Keratinocyte (primary cell): ENCODE measurements at regions not wholly inside any gene's neighbourhood (a gene's known extent, or its start where the extent isn't known, plus 50 kb on each side); places are given as distances from the start of the nearest gene placed in this dataset.

Experiments
- DNase-seq: peaks from one replicate; pipeline ENCODE4 v3.0.0-alpha.2; 2011; ENCODE audit warnings: low read depth, missing footprints, low spot score
- FAIRE-seq: peaks from 2 replicates; lab custom pipeline; 2011; peaks lifted over from hg19 to GRCh38; lab: Jason Lieb, UNC
- H2AFZ ChIP-seq: 2 replicates; pipeline ENCODE4 v1.6.0; 2012; ENCODE audit warnings: low read length, control low read depth, inconsistent platforms; ENCODE audit not compliant: control insufficient read depth
- H3K27ac ChIP-seq: 2 replicates; pipeline ENCODE4 v1.5.1; 2011; ENCODE audit warnings: low read length; ENCODE audit not compliant: control insufficient read depth, insufficient read depth
- H3K27me3 ChIP-seq: 3 replicates; pipeline ENCODE4 v1.6.0; 2011; ENCODE audit warnings: low read length; ENCODE audit not compliant: control insufficient read depth, insufficient read depth; ENCODE audit errors: extremely low read depth
- H3K36me3 ChIP-seq, 2 experiments: 2 replicates in 1 of 2; 3 replicates in 1 of 2; pipeline ENCODE4 v1.5.1; 2011; ENCODE audit warnings: low read length in 2 of 2, mild to moderate bottlenecking in 1 of 2; ENCODE audit not compliant: control insufficient read depth in 2 of 2, insufficient read depth in 2 of 2; ENCODE audit errors: extremely low read depth in 1 of 2
- H3K4me1 ChIP-seq: 3 replicates; pipeline ENCODE4 v1.5.1; 2011; ENCODE audit warnings: low read length; ENCODE audit not compliant: control insufficient read depth, insufficient read depth; ENCODE audit errors: extremely low read depth
- H3K4me2 ChIP-seq: 3 replicates; pipeline ENCODE4 v1.6.0; 2011; ENCODE audit warnings: low read depth, low read length; ENCODE audit not compliant: control insufficient read depth, insufficient read depth; ENCODE audit errors: extremely low read depth
- H3K4me3 ChIP-seq, 3 experiments: fragments of 200-600 bp in 1 of 3; sonication (generic) in 1 of 3; 2 replicates in 2 of 3; 3 replicates in 1 of 3; pipeline ENCODE4 v1.5.1; 2011 to 2016; ENCODE audit warnings: low read length in 3 of 3, mild to moderate bottlenecking in 3 of 3, control low read depth in 2 of 3, inconsistent platforms in 1 of 3, low read depth in 1 of 3, mixed read lengths in 1 of 3, mixed run types in 1 of 3, moderate library complexity in 1 of 3; ENCODE audit not compliant: control insufficient read depth in 2 of 3, insufficient read depth in 2 of 3; ENCODE audit errors: extremely low read depth in 1 of 3
- H3K79me2 ChIP-seq: 2 replicates; pipeline ENCODE4 v1.6.0; 2012; ENCODE audit warnings: low read length; ENCODE audit not compliant: control insufficient read depth, insufficient read depth
- H3K9ac ChIP-seq: 3 replicates; pipeline ENCODE4 v1.6.0; 2011; ENCODE audit warnings: low read length; ENCODE audit not compliant: control insufficient read depth, insufficient read depth; ENCODE audit errors: extremely low read depth
- H3K9me1 ChIP-seq: 3 replicates; pipeline ENCODE4 v1.6.0; 2011; ENCODE audit warnings: low read length; ENCODE audit not compliant: control insufficient read depth, insufficient read depth; ENCODE audit errors: extremely low read depth
- H3K9me3 ChIP-seq: 2 replicates; pipeline ENCODE4 v1.5.1; 2012; ENCODE audit warnings: low read depth, low read length; ENCODE audit not compliant: control insufficient read depth
- H4K20me1 ChIP-seq: 3 replicates; pipeline ENCODE4 v1.6.0; 2011; ENCODE audit warnings: low read length; ENCODE audit not compliant: control insufficient read depth, insufficient read depth; ENCODE audit errors: extremely low read depth
- EZH2 ChIP-seq: IDR thresholded peaks from one replicate; pipeline ENCODE4 v1.6.1; 2012; ENCODE audit warnings: inconsistent platforms, mild to moderate bottlenecking, low read length, moderate library complexity
- dilution Hi-C: fragments of 300-500 bp; cut with MboI; formaldehyde crosslinking; loops from one replicate; pipeline ENCODE4 v1.7.0; 2020; ENCODE audit warnings: low sequenced_read_pairs; ENCODE audit not compliant: extremely low pct_ligation_motif_present
- TF ChIP-seq, protein P1 (sequence below), 3 experiments: IDR thresholded peaks in 1 of 3; conservative IDR thresholded peaks in 1 of 3; optimal IDR thresholded peaks in 1 of 3; 2 replicates in 2 of 3; 3 replicates in 1 of 3; pipeline versions ENCODE3 to v1.5.1; 2011; ENCODE audit warnings: low read length in 3 of 3, mild to moderate bottlenecking in 3 of 3, moderate library complexity in 2 of 3, control low read depth in 1 of 3, inconsistent platforms in 1 of 3; ENCODE audit not compliant: insufficient read depth in 2 of 3; ENCODE audit errors: extremely low read depth in 1 of 3

DNA sequence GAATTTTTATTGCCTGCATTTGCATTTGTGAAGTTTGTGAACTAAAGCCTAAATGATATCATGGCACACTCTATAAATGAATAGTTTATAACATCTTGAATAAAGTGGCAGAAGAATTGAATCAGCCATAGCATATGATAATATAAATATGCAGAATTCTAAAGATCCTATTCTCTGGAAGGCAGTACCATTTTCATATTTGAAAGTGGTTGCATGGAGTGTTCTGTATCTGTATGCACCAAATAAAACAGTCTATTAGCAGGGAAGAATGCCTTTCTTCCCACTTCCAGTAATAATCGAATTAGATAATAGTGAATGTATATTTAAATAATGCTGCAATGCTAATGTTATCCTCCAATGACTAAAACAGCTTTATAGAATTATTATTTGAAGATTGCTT is 57.9 kb upstream of the TRIM67 start:
- no peak overlapping the region for H3K4me3 ChIP-seq
- no peak overlapping the region for H2AFZ ChIP-seq
- H3K9me3 ChIP-seq, result no peaks in the 10 kb centered on the region
- no peaks in the 10 kb centered on the region for H4K20me1 ChIP-seq
- no peak overlapping the region for H3K27ac ChIP-seq
- FAIRE-seq (no peak), DNase-seq (no peak)
- H3K9ac ChIP-seq, result no peak overlapping the region
- H3K36me3 ChIP-seq, result no peaks in the 10 kb centered on the region
- H3K4me2 ChIP-seq, result no peak overlapping the region
- H3K4me1 ChIP-seq, result no peaks in the 10 kb centered on the region
- dilution Hi-C loops, result no loop called here
- no peaks in the 10 kb centered on the region for H3K9me1 ChIP-seq
- no peaks in the 10 kb centered on the region for H3K79me2 ChIP-seq
- H3K27me3 ChIP-seq, result peaks cover 3% of the 10 kb centered on the region
- no peak for TF ChIP-seq EZH2
- TF ChIP-seq, protein P1, sequence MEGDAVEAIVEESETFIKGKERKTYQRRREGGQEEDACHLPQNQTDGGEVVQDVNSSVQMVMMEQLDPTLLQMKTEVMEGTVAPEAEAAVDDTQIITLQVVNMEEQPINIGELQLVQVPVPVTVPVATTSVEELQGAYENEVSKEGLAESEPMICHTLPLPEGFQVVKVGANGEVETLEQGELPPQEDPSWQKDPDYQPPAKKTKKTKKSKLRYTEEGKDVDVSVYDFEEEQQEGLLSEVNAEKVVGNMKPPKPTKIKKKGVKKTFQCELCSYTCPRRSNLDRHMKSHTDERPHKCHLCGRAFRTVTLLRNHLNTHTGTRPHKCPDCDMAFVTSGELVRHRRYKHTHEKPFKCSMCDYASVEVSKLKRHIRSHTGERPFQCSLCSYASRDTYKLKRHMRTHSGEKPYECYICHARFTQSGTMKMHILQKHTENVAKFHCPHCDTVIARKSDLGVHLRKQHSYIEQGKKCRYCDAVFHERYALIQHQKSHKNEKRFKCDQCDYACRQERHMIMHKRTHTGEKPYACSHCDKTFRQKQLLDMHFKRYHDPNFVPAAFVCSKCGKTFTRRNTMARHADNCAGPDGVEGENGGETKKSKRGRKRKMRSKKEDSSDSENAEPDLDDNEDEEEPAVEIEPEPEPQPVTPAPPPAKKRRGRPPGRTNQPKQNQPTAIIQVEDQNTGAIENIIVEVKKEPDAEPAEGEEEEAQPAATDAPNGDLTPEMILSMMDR (optimal IDR thresholded peaks at IDR 0.05 in 1 of 3, IDR thresholded peaks at IDR 0.05 in 1 of 3, conservative IDR thresholded peaks at IDR 0.05 in 1 of 3; ENCODE audit: extremely low read depth in 1 of 3, insufficient read depth in 2 of 3, low read length in 3 of 3), result no peak

DNA sequence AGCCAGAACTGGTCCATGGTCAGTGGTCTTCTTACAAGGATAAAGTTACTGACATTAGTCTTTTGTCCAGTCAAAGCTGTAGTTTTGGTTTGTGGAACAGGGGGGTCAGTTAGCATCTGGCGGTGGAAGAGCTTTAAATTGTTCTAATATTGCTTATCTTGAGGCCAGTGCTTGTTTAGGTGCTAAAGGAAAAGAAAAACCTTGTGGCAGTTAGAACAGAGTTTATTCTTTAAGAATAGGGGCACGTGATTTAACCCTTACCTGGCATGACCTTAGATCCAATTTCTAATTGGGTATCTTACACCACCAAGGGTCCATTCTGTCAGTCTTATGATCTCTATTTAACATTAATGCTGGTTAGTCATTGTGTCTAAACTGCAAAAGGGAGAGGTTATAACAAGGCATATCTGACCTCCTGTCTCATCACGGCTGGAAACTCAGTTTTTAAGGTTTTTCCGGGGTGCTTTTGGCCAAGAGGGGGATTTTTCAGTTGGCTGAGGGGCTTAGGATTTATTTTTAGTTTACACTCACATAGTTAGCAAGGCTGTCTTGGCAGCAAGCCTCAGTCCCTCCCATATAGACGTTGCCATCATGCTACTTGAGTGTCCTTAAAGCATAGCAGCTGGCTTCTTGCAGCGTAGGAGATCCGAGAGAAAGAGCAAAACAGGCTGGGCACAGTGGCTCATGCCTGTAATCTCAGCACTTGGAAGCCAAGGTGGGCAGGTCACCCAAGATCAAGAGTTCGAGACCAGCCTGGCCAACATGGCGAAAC is 60.1 kb upstream of the FAM89A start:
- Histone ChIP-seq H3K9ac (no peak overlapping the region), H3K4me3 (no peak overlapping the region), H3K9me3 (no peaks in the 10 kb centered on the region), H3K79me2 (no peaks in the 10 kb centered on the region), H4K20me1 (no peaks in the 10 kb centered on the region), H3K4me2 (no peak overlapping the region), H2AFZ (no peak overlapping the region), H3K27ac (no peak overlapping the region), H3K27me3 (peaks cover 3% of the 10 kb centered on the region), H3K9me1 (no peaks in the 10 kb centered on the region), H3K4me1 (no peaks in the 10 kb centered on the region), H3K36me3 (no peaks in the 10 kb centered on the region)
- dilution Hi-C loops, result no loop called here
- TF ChIP-seq EZH2, result no peak
- TF ChIP-seq, protein P1 (optimal IDR thresholded peaks at IDR 0.05 in 1 of 3, IDR thresholded peaks at IDR 0.05 in 1 of 3, conservative IDR thresholded peaks at IDR 0.05 in 1 of 3; ENCODE audit: extremely low read depth in 1 of 3, insufficient read depth in 2 of 3, low read length in 3 of 3), result no peak
- no peak for FAIRE-seq
- DNase-seq, result no peak
